ENCODE measurements at regions not wholly inside any gene's neighbourhood (a gene's known extent, or its start where the extent isn't known, plus 50 kb on each side); places are given as distances from the start of the nearest gene placed in this dataset.

GRCh38 chr12:66746489-66747201 lies 67.8 kb upstream of the GRIP1 start:
- no peak overlapping the region for H4K8ac ChIP-seq (replicated peaks; ENCODE audit: insufficient read length, low read depth, low read length)
- H3K18ac ChIP-seq (ENCODE audit: insufficient read length, low read depth, low read length), result no peak overlapping the region
- no peak overlapping the region for H2AFZ ChIP-seq (ENCODE audit: low read length)
- no peaks in the 10 kb centered on the region for H3K27me3 ChIP-seq (ENCODE audit: insufficient read depth, low read length)
- WGBS (ENCODE audit: extremely low coverage, insufficient read length, low lambda C conversion rate), result no CpG with 5 or more reads among the region's 1 CpG
- H4K91ac ChIP-seq (ENCODE audit: insufficient read length, low read depth, low read length), result no peak overlapping the region
- H3K9me3 Mint-ChIP-seq, result no peaks in the 10 kb centered on the region
- no peak for TF ChIP-seq CTCF (conservative IDR thresholded peaks at IDR 0.05)
- no peak overlapping the region for H3T11ph ChIP-seq (ENCODE audit: low read length)
- no peak for DNase-seq
- no peak overlapping the region for H2BK5ac ChIP-seq (ENCODE audit: insufficient read length, low read length)
- H3K9ac ChIP-seq (ENCODE audit: extremely low read depth, insufficient read length, low read length), result no peak overlapping the region
- H3K4me3 Mint-ChIP-seq, result no peak overlapping the region
- H3K9me3 ChIP-seq (ENCODE audit: control insufficient read depth, low read depth, low read length), result no peaks in the 10 kb centered on the region
- H3K79me2 ChIP-seq (ENCODE audit: insufficient read depth, low read length), result no peaks in the 10 kb centered on the region
- no peak overlapping the region for H3K23ac ChIP-seq (ENCODE audit: insufficient read length, low read depth, low read length)
- no peaks in the 10 kb centered on the region for H4K20me1 ChIP-seq (ENCODE audit: control insufficient read depth, insufficient read depth, insufficient read length)
- H2BK20ac ChIP-seq (ENCODE audit: low read depth, low read length, poor library complexity, severe bottlenecking), result no peak overlapping the region
- H3K4me2 ChIP-seq (ENCODE audit: insufficient read depth, insufficient read length, low read length), result no peak overlapping the region
- H3K4me1 ChIP-seq (ENCODE audit: insufficient read depth, low read length), result no peaks in the 10 kb centered on the region; the same call in 1 of the 2 replicates
- no peak overlapping the region for H3K27ac Mint-ChIP-seq
- no peak overlapping the region for H2BK120ac ChIP-seq (ENCODE audit: low read depth, low read length, poor library complexity, severe bottlenecking)
- H3K4ac ChIP-seq (ENCODE audit: low read depth, low read length), result no peak overlapping the region
- no peak overlapping the region for H2BK15ac ChIP-seq (ENCODE audit: low read depth, low read length)
- no peak overlapping the region for H2AK5ac ChIP-seq (ENCODE audit: insufficient read length, low read length)
- H3K36me3 Mint-ChIP-seq (ENCODE audit: insufficient read depth in 1 of 3, low read depth in 3 of 3), result no peaks in the 10 kb centered on the region
- H4K5ac ChIP-seq (ENCODE audit: insufficient read length, low read depth, low read length), result no peak overlapping the region
- H3K79me1 ChIP-seq (ENCODE audit: insufficient read depth, low read depth, low read length, poor library complexity, severe bottlenecking), result no peaks in the 10 kb centered on the region
- H2BK12ac ChIP-seq (ENCODE audit: insufficient read length, low read depth, low read length), result no peak overlapping the region
- peaks cover 7 to 20% of the 10 kb centered on the region in 2 experiments for H3K4me1 Mint-ChIP-seq
- H3K23me2 ChIP-seq (ENCODE audit: insufficient read length, low read depth, low read length, poor library complexity, severe bottlenecking), result no peaks in the 10 kb centered on the region
- no peaks in the 10 kb centered on the region for H3K27me3 Mint-ChIP-seq (ENCODE audit: low read depth)
- H3K14ac ChIP-seq (ENCODE audit: insufficient read depth, low read length), result no peak overlapping the region
- no peak overlapping the region for H3K27ac ChIP-seq (ENCODE audit: insufficient read length, low read depth, low read length)
- H3K56ac ChIP-seq (ENCODE audit: insufficient read length, low read depth, low read length), result no peak overlapping the region
